ENCODE measurements at regions not wholly inside any gene's neighbourhood (a gene's known extent, or its start where the extent isn't known, plus 50 kb on each side); places are given as distances from the start of the nearest gene placed in this dataset.
"Not testable (repeated sequence)": the region's sequence is repeated elsewhere in the genome, so short reads cannot be mapped to it uniquely, and the experiment has no call there.

- no peak for DNase-seq
Measured at GRCh38 chr6:56837322-56837894, 117.5 kb upstream of the BEND6 start.

GRCh38 chr6:56835612-56836011 lies 119.3 kb upstream of the BEND6 start:
- no peak for DNase-seq

GRCh38 chr6:56833873-56834272 lies 121.0 kb upstream of the BEND6 start:
- no peak for DNase-seq

- DNase-seq = no peak
Measured at GRCh38 chr6:56833127-56833791, 121.6 kb upstream of the BEND6 start.

- DNase-seq = no peak
Measured at GRCh38 chr6:56832225-56832624, 122.7 kb upstream of the BEND6 start.

- no peak for DNase-seq
Measured at GRCh38 chr6:56831334-56831733, 123.6 kb upstream of the BEND6 start.

GRCh38 chr6:56827908-56828649 lies 126.8 kb upstream of the BEND6 start:
- DNase-seq = no peak

- not testable (repeated sequence) for DNase-seq
Measured at GRCh38 chr6:56824431-56824830, 130.5 kb upstream of the BEND6 start.

GRCh38 chr6:56821005-56821432 lies 133.9 kb upstream of the BEND6 start:
- DNase-seq = no peak

- no peak for DNase-seq
Measured at GRCh38 chr6:56820060-56820459, 134.8 kb upstream of the BEND6 start.

GRCh38 chr6:56819604-56820003 lies 135.3 kb upstream of the BEND6 start:
- no peak for DNase-seq

GRCh38 chr6:56816370-56816769 lies 138.5 kb upstream of the BEND6 start:
- DNase-seq = no peak

- DNase-seq = no peak
Measured at GRCh38 chr6:56815436-56815835, 139.5 kb upstream of the BEND6 start.

GRCh38 chr6:56814802-56815201 lies 140.1 kb upstream of the BEND6 start:
- no peak for DNase-seq

GRCh38 chr6:56814308-56814707 lies 140.6 kb upstream of the BEND6 start:
- DNase-seq = no peak

GRCh38 chr6:56812851-56813250 lies 142.1 kb upstream of the BEND6 start:
- DNase-seq = not testable (repeated sequence)

GRCh38 chr6:56808871-56809359 lies 146.0 kb upstream of the BEND6 start:
- no peak for DNase-seq

- DNase-seq = no peak
Measured at GRCh38 chr6:56807989-56808337, 146.9 kb upstream of the BEND6 start.

GRCh38 chr6:56807326-56807988 lies 147.4 kb upstream of the BEND6 start:
- DNase-seq = no peak

- DNase-seq = no peak
Measured at GRCh38 chr6:56806368-56806767, 148.5 kb upstream of the BEND6 start.

GRCh38 chr6:56804996-56805395 lies 149.9 kb upstream of the BEND6 start:
- DNase-seq = no peak

GRCh38 chr6:56803594-56803993 lies 151.3 kb upstream of the BEND6 start:
- no peak for DNase-seq

- DNase-seq = no peak
Measured at GRCh38 chr6:56802584-56802983, 152.3 kb upstream of the BEND6 start.

GRCh38 chr6:56799989-56800388 lies 154.9 kb upstream of the BEND6 start:
- DNase-seq = no peak

All from activated CD4-positive, alpha-beta T cell treated with anti-CD3 and anti-CD28 coated beads for 1 hour (primary cell).